ENCODE measurements at regions not wholly inside any gene's neighbourhood (a gene's known extent, or its start where the extent isn't known, plus 50 kb on each side); places are given as distances from the start of the nearest gene placed in this dataset.

GRCh38 chr11:55719608-55720160 is 53.6 kb upstream of the OR5D13 start:
- no peak overlapping the region for H3K4me2 ChIP-seq (ENCODE audit: unreplicated experiment)
- no peaks in the 10 kb centered on the region for H3F3A ChIP-seq (ENCODE audit: insufficient read depth)
- H3K9me2 ChIP-seq (ENCODE audit: insufficient read depth), result no peaks in the 10 kb centered on the region; the same call in 1 of the 2 replicates
- 15 to 22% methylated on average over 7 of the region's 7 CpGs for WGBS, 2 experiments (ENCODE audit: low coverage in 1 of 2, low lambda C conversion rate in 2 of 2, missing lambda C conversion rate in 2 of 2)
- H3K36me3 ChIP-seq (ENCODE audit: low read depth), result no peaks in the 10 kb centered on the region
- no peaks in the 10 kb centered on the region for H3K9me3 ChIP-seq (ENCODE audit: low read depth)
- no peak overlapping the region for H2AFZ ChIP-seq
- no peaks in the 10 kb centered on the region for H3K4me1 ChIP-seq (ENCODE audit: insufficient read depth)
- no peak overlapping the region for H3K27ac ChIP-seq
- in situ Hi-C loops (cut with MboI), result no loop called here
- H4K20me1 ChIP-seq (ENCODE audit: insufficient read depth), result no peaks in the 10 kb centered on the region
- TF ChIP-seq EZH2phosphoT487 (IDR thresholded peaks at IDR 0.05; ENCODE audit: insufficient read depth, low read depth), result no peak
- TF ChIP-seq EZH2 (IDR thresholded peaks at IDR 0.05; ENCODE audit: insufficient read depth, poor library complexity, severe bottlenecking), result no peak
- H3K27me3 ChIP-seq (replicated peaks; ENCODE audit: insufficient read depth), result no peaks in the 10 kb centered on the region
- H3K4me3 ChIP-seq, result no peak overlapping the region
- H3K79me2 ChIP-seq (ENCODE audit: insufficient read depth), result no peaks in the 10 kb centered on the region
- H3K9ac ChIP-seq, result no peak overlapping the region
- peak; percentile 16 for DNase-seq

Measured in GM23248 (cell line).